PFSK-1 (cell line): ENCODE measurements at regions not wholly inside any gene's neighbourhood (a gene's known extent, or its start where the extent isn't known, plus 50 kb on each side); places are given as distances from the start of the nearest gene placed in this dataset.

Source experiments
- FOXP2 ChIP-seq: optimal IDR thresholded peaks from 2 replicates; pipeline ENCODE3; 2011; ENCODE audit warnings: borderline replicate concordance, control low read depth, inconsistent platforms; ENCODE audit not compliant: insufficient read depth; ENCODE audit errors: extremely low read length, extremely low read depth
- POLR2AphosphoS5 ChIP-seq: IDR thresholded peaks from 2 replicates; pipeline ENCODE4 v1.6.1; 2012; ENCODE audit warnings: low read depth, mild to moderate bottlenecking, control low read depth, low read length, moderate library complexity
- REST ChIP-seq, 2 experiments: IDR thresholded peaks; 2 replicates each; pipeline versions ENCODE4 v1.6.1 to v1.8.0; 2011 to 2012; ENCODE audit warnings: low read depth in 2 of 2, low read length in 2 of 2, control low read depth in 1 of 2, inconsistent platforms in 1 of 2, mild to moderate bottlenecking in 1 of 2, moderate library complexity in 1 of 2; ENCODE audit not compliant: insufficient read depth in 1 of 2
- SIN3A ChIP-seq: IDR thresholded peaks from 2 replicates; pipeline ENCODE4 v1.6.1; 2012; ENCODE audit warnings: mild to moderate bottlenecking, low read length, moderate library complexity, borderline replicate concordance; ENCODE audit not compliant: insufficient read depth
- TAF1 ChIP-seq: IDR thresholded peaks from 2 replicates; pipeline ENCODE4 v1.6.1; 2012; ENCODE audit warnings: low read length, control low read depth, borderline replicate concordance; ENCODE audit not compliant: insufficient read depth

DNA sequence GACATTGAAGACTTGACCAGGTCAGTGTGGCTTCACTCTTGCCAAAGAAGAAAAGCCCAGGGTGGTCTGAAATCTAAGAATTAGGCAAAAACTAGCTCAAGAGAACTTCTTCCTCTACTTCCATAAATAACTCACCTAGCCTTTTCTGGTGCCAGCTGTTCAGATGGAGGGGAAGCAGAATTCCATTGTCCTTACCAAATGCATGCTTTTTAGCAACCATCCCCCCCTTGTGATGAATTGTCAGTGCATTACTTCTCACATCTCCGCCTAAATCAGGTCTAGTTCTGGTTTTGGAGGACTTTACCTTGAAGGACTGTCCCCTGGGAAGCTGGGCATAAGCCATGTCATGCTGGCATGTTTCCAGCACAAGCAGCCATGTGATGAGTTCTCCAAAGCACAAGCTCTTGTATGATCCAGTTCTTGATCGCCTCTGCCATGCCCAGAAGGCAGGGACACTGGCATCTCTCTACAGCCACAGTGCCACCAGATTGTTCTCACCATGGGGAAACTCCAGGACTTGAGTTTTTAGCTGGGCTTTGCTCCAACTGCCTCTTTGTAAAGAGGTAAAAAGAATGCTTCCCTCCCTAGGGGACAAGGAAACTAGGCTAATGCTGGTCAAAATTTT is 96.4 kb upstream of the IL12A start:
- no peak for TF ChIP-seq TAF1

- TF ChIP-seq SIN3A, result no peak
- TF ChIP-seq POLR2AphosphoS5, result no peak
- TF ChIP-seq TAF1, result no peak
- no peak for TF ChIP-seq FOXP2
- TF ChIP-seq REST (IDR thresholded peaks at IDR 0.05; ENCODE audit: insufficient read depth in 1 of 2, low read depth in 2 of 2, low read length in 2 of 2), result no peak
Measured at GRCh38 chr3:159892801-159893200, 95.8 kb upstream of the IL12A start.

GRCh38 chr3:159894386-159894785 is 94.2 kb upstream of the IL12A start:
- no peak for TF ChIP-seq REST (IDR thresholded peaks at IDR 0.05; ENCODE audit: insufficient read depth in 1 of 2, low read depth in 2 of 2, low read length in 2 of 2)
- TF ChIP-seq FOXP2, result no peak
- TF ChIP-seq TAF1, result no peak
- no peak for TF ChIP-seq POLR2AphosphoS5
- TF ChIP-seq SIN3A, result no peak

DNA sequence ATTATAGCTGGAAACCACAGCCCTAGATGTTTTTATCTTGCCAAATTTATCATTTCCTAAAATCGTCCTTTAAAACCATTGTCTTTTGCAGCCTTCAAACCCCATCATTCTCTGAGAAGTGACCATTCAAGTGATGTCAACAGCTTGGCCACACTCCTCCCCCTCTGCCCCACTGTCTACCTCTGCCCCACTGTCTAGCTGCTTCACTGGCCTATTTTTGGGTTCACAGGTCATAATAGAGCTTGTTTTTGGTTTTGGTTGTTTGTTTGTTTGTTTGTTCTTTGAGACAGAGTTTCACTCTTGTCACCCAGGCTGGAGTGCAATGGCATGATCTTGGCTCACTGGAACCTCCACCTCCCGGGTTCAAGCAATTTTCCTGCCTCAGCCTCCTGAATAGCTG is 93.2 kb upstream of the IL12A start:
- TF ChIP-seq REST (IDR thresholded peaks at IDR 0.05; ENCODE audit: insufficient read depth in 1 of 2, low read depth in 2 of 2, low read length in 2 of 2) (no peak), FOXP2 (no peak), TAF1 (no peak), SIN3A (no peak), POLR2AphosphoS5 (no peak)

- TF ChIP-seq REST (IDR thresholded peaks at IDR 0.05; ENCODE audit: insufficient read depth in 1 of 2, low read depth in 2 of 2, low read length in 2 of 2), result no peak
- TF ChIP-seq TAF1, result no peak
- TF ChIP-seq FOXP2, result no peak
- no peak for TF ChIP-seq SIN3A
- no peak for TF ChIP-seq POLR2AphosphoS5
Measured at GRCh38 chr3:159896543-159896942, 92.1 kb upstream of the IL12A start.
